NCI-H2107 treated with DMSO at 0.1 percent for 48 hours (cell line): ENCODE measurements at regions not wholly inside any gene's neighbourhood (a gene's known extent, or its start where the extent isn't known, plus 50 kb on each side); places are given as distances from the start of the nearest gene placed in this dataset.
"Not testable (repeated sequence)": the region's sequence is repeated elsewhere in the genome, so short reads cannot be mapped to it uniquely, and the experiment has no call there.

Experiments used
- DNase-seq: peaks from one replicate; lab custom pipeline; 2025; ENCODE audit not compliant: unreplicated experiment; lab: John Stamatoyannopoulos, UW

GRCh38 chr11:25317216-25317615 is 820.4 kb downstream of the LUZP2 start:
- no peak for DNase-seq

- no peak for DNase-seq
Observed at GRCh38 chr11:25319127-25319526, 822.3 kb downstream of the LUZP2 start.

- DNase-seq = no peak
Observed at GRCh38 chr11:25327656-25328055, 830.8 kb downstream of the LUZP2 start.

GRCh38 chr11:25339281-25339680 is 842.4 kb downstream of the LUZP2 start:
- DNase-seq = no peak

GRCh38 chr11:25349537-25349936 is 852.7 kb downstream of the LUZP2 start:
- no peak for DNase-seq

GRCh38 chr11:25350899-25351803 is 854.3 kb downstream of the LUZP2 start:
- no peak for DNase-seq

- DNase-seq = no peak
Observed at GRCh38 chr11:25357133-25357532, 860.3 kb downstream of the LUZP2 start.

GRCh38 chr11:25377466-25377865 is 880.6 kb downstream of the LUZP2 start:
- DNase-seq = no peak

GRCh38 chr11:25396847-25397246 is 900.0 kb downstream of the LUZP2 start:
- DNase-seq = no peak

GRCh38 chr11:25408146-25408545 is 911.3 kb downstream of the LUZP2 start:
- DNase-seq = no peak

- DNase-seq = no peak
Observed at GRCh38 chr11:25415793-25416192, 916.1 kb upstream of the ANO3 start.

GRCh38 chr11:25423436-25424199 is 908.3 kb upstream of the ANO3 start:
- no peak for DNase-seq

- no peak for DNase-seq
Observed at GRCh38 chr11:25432376-25432775, 899.6 kb upstream of the ANO3 start.

- no peak for DNase-seq
Observed at GRCh38 chr11:25435197-25435596, 896.7 kb upstream of the ANO3 start.

- DNase-seq = no peak
Observed at GRCh38 chr11:25436326-25436725, 895.6 kb upstream of the ANO3 start.

- DNase-seq = no peak
Observed at GRCh38 chr11:25441421-25441820, 890.5 kb upstream of the ANO3 start.

- DNase-seq = no peak
Observed at GRCh38 chr11:25449091-25449490, 882.8 kb upstream of the ANO3 start.

GRCh38 chr11:25453471-25453870 is 878.5 kb upstream of the ANO3 start:
- DNase-seq = no peak

- DNase-seq = no peak
Observed at GRCh38 chr11:25456211-25456610, 875.7 kb upstream of the ANO3 start.

GRCh38 chr11:25483915-25484635 is 847.9 kb upstream of the ANO3 start:
- no peak for DNase-seq

GRCh38 chr11:25485315-25485714 is 846.6 kb upstream of the ANO3 start:
- DNase-seq = no peak

GRCh38 chr11:25486338-25486737 is 845.6 kb upstream of the ANO3 start:
- not testable (repeated sequence) for DNase-seq
